ENCODE measurements at regions not wholly inside any gene's neighbourhood (a gene's known extent, or its start where the extent isn't known, plus 50 kb on each side); places are given as distances from the start of the nearest gene placed in this dataset.

- no peak overlapping the region for H3K27ac ChIP-seq (ENCODE audit: low read depth, low read length)
- no peak for ATAC-seq
- DNase-seq, result no peak
- POLR2A ChIA-PET, result no interaction called here
- H3K27me3 ChIP-seq (ENCODE audit: control insufficient read depth in 2 of 2, insufficient read depth in 2 of 2, low read length in 2 of 2), result no peaks in the 10 kb centered on the region
- Mint-ChIP-seq H3K9me3 (peaks cover 0 to 28% (median 7%) of the 10 kb centered on the region in 11 donors), H3K36me3 (no peaks in the 10 kb centered on the region), H3K4me3 (no peak overlapping the region), H3K27me3 (no peaks in the 10 kb centered on the region), H3K27ac (no peak overlapping the region), H3K4me1 (peaks cover 0 to 2% (median 0%) of the 10 kb centered on the region in 7 donors)
- CTCF ChIA-PET, result no interaction called here
- no peaks in the 10 kb centered on the region for H3K4me1 ChIP-seq (ENCODE audit: control insufficient read depth in 2 of 2, insufficient read depth in 2 of 2, low read length in 2 of 2)
- intact Hi-C loops (cut with micrococcal nuclease), result no loop called here
- H3K36me3 ChIP-seq (ENCODE audit: control insufficient read depth in 2 of 3, insufficient read depth in 3 of 3, low read length in 3 of 3), result no peaks in the 10 kb centered on the region
- no peak overlapping the region for H3K4me3 ChIP-seq (ENCODE audit: low read length)
- H3K9me3 ChIP-seq (ENCODE audit: control insufficient read depth in 2 of 3, low read length in 3 of 3), result no peaks in the 10 kb centered on the region
Measured at GRCh38 chr5:60177596-60177995, 284.1 kb upstream of the PDE4D start.

- no peaks in the 10 kb centered on the region for H3K36me3 Mint-ChIP-seq
- DNase-seq (no peak), ATAC-seq (no peak)
- no peaks in the 10 kb centered on the region for H3K27me3 ChIP-seq (ENCODE audit: control insufficient read depth in 2 of 2, insufficient read depth in 2 of 2, low read length in 2 of 2)
- H3K27me3 Mint-ChIP-seq, result no peaks in the 10 kb centered on the region
- ChIA-PET POLR2A (no interaction called here), CTCF (no interaction called here)
- H3K4me1 Mint-ChIP-seq, result peaks cover 0 to 2% (median 0%) of the 10 kb centered on the region in 7 donors
- no peak overlapping the region for H3K4me3 Mint-ChIP-seq
- H3K9me3 ChIP-seq (ENCODE audit: control insufficient read depth in 2 of 3, low read length in 3 of 3), result no peaks in the 10 kb centered on the region
- no peak overlapping the region for H3K4me3 ChIP-seq (ENCODE audit: low read length)
- no peaks in the 10 kb centered on the region for H3K4me1 ChIP-seq (ENCODE audit: control insufficient read depth in 2 of 2, insufficient read depth in 2 of 2, low read length in 2 of 2)
- H3K9me3 Mint-ChIP-seq, result peaks cover 0 to 40% (median 7%) of the 10 kb centered on the region in 11 donors
- H3K27ac ChIP-seq (ENCODE audit: low read depth, low read length), result no peak overlapping the region
- intact Hi-C loops (cut with micrococcal nuclease), result no loop called here
- H3K27ac Mint-ChIP-seq, result no peak overlapping the region
- H3K36me3 ChIP-seq (ENCODE audit: control insufficient read depth in 2 of 3, insufficient read depth in 3 of 3, low read length in 3 of 3), result no peaks in the 10 kb centered on the region
Measured at GRCh38 chr5:60173667-60174066, 280.1 kb upstream of the PDE4D start.

DNA sequence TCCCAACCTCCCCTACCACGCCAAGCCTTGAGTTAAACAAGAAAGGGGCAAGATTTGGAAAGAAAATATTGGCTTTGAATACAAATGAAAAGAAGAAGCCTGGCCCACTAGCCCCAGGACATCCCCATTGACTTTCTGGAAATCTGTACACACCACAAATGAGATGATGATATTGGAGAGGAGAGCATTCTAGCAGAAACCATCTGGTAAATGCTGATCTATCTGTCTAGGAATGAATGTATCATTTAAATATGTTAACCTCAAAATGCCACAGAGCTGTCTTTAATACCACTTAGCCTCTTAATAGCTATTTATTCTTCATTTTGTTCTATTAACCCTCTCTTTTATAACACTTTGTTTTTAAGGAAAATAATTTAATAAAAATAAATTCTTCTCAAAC lies 270.2 kb upstream of the PDE4D start:
- Histone ChIP-seq H3K4me3 (ENCODE audit: low read length) (no peak overlapping the region), H3K36me3 (ENCODE audit: control insufficient read depth in 2 of 3, insufficient read depth in 3 of 3, low read length in 3 of 3) (no peaks in the 10 kb centered on the region), H3K9me3 (ENCODE audit: control insufficient read depth in 2 of 3, low read length in 3 of 3) (no peaks in the 10 kb centered on the region), H3K27ac (ENCODE audit: low read depth, low read length) (no peak overlapping the region), H3K27me3 (ENCODE audit: control insufficient read depth in 2 of 2, insufficient read depth in 2 of 2, low read length in 2 of 2) (no peaks in the 10 kb centered on the region), H3K4me1 (ENCODE audit: control insufficient read depth in 2 of 2, insufficient read depth in 2 of 2, low read length in 2 of 2) (no peaks in the 10 kb centered on the region)
- H3K9me3 Mint-ChIP-seq, result peaks cover 0 to 22% (median 3%) of the 10 kb centered on the region in 11 donors
- no peak for DNase-seq
- H3K27me3 Mint-ChIP-seq, result no peaks in the 10 kb centered on the region
- H3K36me3 Mint-ChIP-seq, result no peaks in the 10 kb centered on the region
- no peak for ATAC-seq
- H3K4me3 Mint-ChIP-seq, result no peak overlapping the region
- intact Hi-C loops (cut with micrococcal nuclease), result loop anchor here in 1 of 2 donors (10.0 kb wide), 1 partner anchor 349 kb away; no protein-coding TSS in a partner anchor
- CTCF ChIA-PET, result no interaction called here
- H3K27ac Mint-ChIP-seq, result no peak overlapping the region
- H3K4me1 Mint-ChIP-seq, result peaks cover 0 to 1% (median 0%) of the 10 kb centered on the region in 7 donors
- POLR2A ChIA-PET, result interaction anchor here (0.6 kb wide), 1 partner anchor 23 kb away, joined by 3 read pairs; no protein-coding TSS in a partner anchor

DNA sequence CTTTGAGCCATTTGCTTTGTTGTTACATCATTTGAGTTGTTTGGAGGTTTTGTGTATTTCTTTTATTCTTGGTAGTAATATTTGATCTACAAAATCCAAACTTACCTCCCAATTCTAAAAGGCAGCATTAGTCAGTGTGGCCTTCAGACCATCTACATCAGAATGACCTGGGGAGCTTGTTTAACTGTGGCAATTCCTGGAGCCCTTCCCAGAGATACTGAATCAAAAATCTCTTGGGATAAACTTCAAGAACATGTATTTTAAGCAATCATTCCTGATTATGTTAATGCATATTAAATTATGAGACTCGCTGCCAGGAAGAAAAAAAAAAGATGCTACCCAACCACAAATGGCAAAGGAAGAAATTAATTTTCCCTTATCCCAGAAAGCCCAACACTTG lies 268.9 kb upstream of the PDE4D start:
- H3K9me3 Mint-ChIP-seq, result peaks cover 0 to 18% (median under 1%) of the 10 kb centered on the region in 11 donors
- Histone ChIP-seq H3K36me3 (ENCODE audit: control insufficient read depth in 2 of 3, insufficient read depth in 3 of 3, low read length in 3 of 3) (no peaks in the 10 kb centered on the region), H3K27me3 (ENCODE audit: control insufficient read depth in 2 of 2, insufficient read depth in 2 of 2, low read length in 2 of 2) (no peaks in the 10 kb centered on the region), H3K4me3 (ENCODE audit: low read length) (no peak overlapping the region), H3K9me3 (ENCODE audit: control insufficient read depth in 2 of 3, low read length in 3 of 3) (no peaks in the 10 kb centered on the region), H3K4me1 (ENCODE audit: control insufficient read depth in 2 of 2, insufficient read depth in 2 of 2, low read length in 2 of 2) (no peaks in the 10 kb centered on the region), H3K27ac (ENCODE audit: low read depth, low read length) (no peak overlapping the region)
- ChIA-PET CTCF (no interaction called here), POLR2A (no interaction called here)
- no peaks in the 10 kb centered on the region for H3K27me3 Mint-ChIP-seq
- no peak overlapping the region for H3K27ac Mint-ChIP-seq
- no peaks in the 10 kb centered on the region for H3K36me3 Mint-ChIP-seq
- H3K4me1 Mint-ChIP-seq, result peaks cover 0 to 1% (median 0%) of the 10 kb centered on the region in 7 donors
- DNase-seq, result no peak
- intact Hi-C loops (cut with micrococcal nuclease), result loop anchor here in 1 of 2 donors (10.0 kb wide), 1 partner anchor 348 kb away; no protein-coding TSS in a partner anchor
- no peak for ATAC-seq
- H3K4me3 Mint-ChIP-seq, result no peak overlapping the region

DNA sequence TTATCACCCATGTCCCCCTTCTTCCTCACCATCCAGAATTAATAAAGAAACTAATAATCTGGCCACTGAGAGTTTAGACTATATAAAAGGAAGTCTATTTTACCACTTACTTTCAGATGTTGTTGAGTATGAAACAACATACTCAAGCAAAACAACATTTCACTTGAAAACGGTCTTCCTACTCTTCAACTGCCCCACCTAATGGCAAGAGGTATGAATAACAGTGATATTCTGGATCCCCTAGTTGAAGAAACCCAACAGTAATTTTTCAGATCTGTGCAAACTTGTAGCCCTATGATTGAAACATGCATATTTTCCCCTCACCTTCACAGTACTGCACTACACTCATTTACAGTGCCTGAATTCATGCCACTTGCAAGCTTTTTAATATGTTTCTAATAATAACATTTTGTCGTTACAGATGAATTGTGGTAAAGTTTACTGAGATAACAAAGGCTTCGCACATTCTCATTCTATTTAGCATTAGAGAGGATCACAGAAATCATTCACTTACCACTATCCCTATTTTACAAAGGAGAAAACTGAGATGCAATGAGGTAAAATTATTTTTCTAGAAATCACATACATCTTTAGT lies 267.9 kb upstream of the PDE4D start:
- H3K4me3 ChIP-seq (ENCODE audit: low read length), result no peak overlapping the region
- H3K9me3 ChIP-seq (ENCODE audit: control insufficient read depth in 2 of 3, low read length in 3 of 3), result no peaks in the 10 kb centered on the region
- no peaks in the 10 kb centered on the region for H3K4me1 ChIP-seq (ENCODE audit: control insufficient read depth in 2 of 2, insufficient read depth in 2 of 2, low read length in 2 of 2)
- intact Hi-C loops (cut with micrococcal nuclease), result loop anchor here in 1 of 2 donors (10.0 kb wide), 1 partner anchor 347 kb away; no protein-coding TSS in a partner anchor
- H3K36me3 ChIP-seq (ENCODE audit: control insufficient read depth in 2 of 3, insufficient read depth in 3 of 3, low read length in 3 of 3), result no peaks in the 10 kb centered on the region
- Mint-ChIP-seq H3K9me3 (peaks cover 0 to 18% (median 0%) of the 10 kb centered on the region in 11 donors), H3K4me1 (peaks cover 0 to 1% (median 0%) of the 10 kb centered on the region in 7 donors), H3K4me3 (no peak overlapping the region), H3K27me3 (no peaks in the 10 kb centered on the region), H3K27ac (no peak overlapping the region), H3K36me3 (no peaks in the 10 kb centered on the region)
- H3K27me3 ChIP-seq (ENCODE audit: control insufficient read depth in 2 of 2, insufficient read depth in 2 of 2, low read length in 2 of 2), result no peaks in the 10 kb centered on the region
- no peak overlapping the region for H3K27ac ChIP-seq (ENCODE audit: low read depth, low read length)
- ATAC-seq (no peak), DNase-seq (no peak)
- ChIA-PET POLR2A (no interaction called here), CTCF (no interaction called here)

- Mint-ChIP-seq H3K36me3 (no peaks in the 10 kb centered on the region), H3K4me1 (no peaks in the 10 kb centered on the region), H3K27me3 (no peaks in the 10 kb centered on the region), H3K9me3 (peaks cover 0 to 39% (median 4%) of the 10 kb centered on the region in 11 donors), H3K4me3 (no peak overlapping the region), H3K27ac (no peak overlapping the region)
- H3K4me3 ChIP-seq (ENCODE audit: low read length), result no peak overlapping the region
- H3K27ac ChIP-seq (ENCODE audit: low read depth, low read length), result no peak overlapping the region
- H3K4me1 ChIP-seq (ENCODE audit: control insufficient read depth in 2 of 2, insufficient read depth in 2 of 2, low read length in 2 of 2), result no peaks in the 10 kb centered on the region
- ATAC-seq (no peak), DNase-seq (no peak)
- ChIA-PET POLR2A (no interaction called here), CTCF (no interaction called here)
- no peaks in the 10 kb centered on the region for H3K9me3 ChIP-seq (ENCODE audit: control insufficient read depth in 2 of 3, low read length in 3 of 3)
- intact Hi-C loops (cut with micrococcal nuclease), result no loop called here
- H3K36me3 ChIP-seq (ENCODE audit: control insufficient read depth in 2 of 3, insufficient read depth in 3 of 3, low read length in 3 of 3), result no peaks in the 10 kb centered on the region
- H3K27me3 ChIP-seq (ENCODE audit: control insufficient read depth in 2 of 2, insufficient read depth in 2 of 2, low read length in 2 of 2), result no peaks in the 10 kb centered on the region
Measured at GRCh38 chr5:60149081-60149480, 255.6 kb upstream of the PDE4D start.

DNA sequence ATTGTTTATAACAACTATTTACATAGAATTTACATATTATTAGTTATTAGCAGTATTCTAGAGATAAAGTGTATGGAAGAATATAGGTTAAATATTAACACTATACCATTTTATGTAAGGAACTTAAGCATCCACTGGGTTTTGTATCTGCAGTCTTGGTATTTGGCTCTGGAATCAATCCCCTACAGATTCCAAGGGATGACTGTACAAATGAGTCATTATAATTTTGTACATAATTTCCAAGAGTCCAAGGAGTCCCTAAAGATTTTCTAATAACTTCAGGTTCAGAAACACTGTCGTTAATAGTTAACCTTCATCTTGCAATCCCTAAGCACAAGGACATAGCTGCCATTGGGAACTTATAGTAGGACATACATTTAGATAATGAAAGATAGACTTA lies 254.8 kb upstream of the PDE4D start:
- CTCF ChIA-PET, result no interaction called here
- DNase-seq, result no peak

More for the DNA sequence above, 254.8 kb upstream of the PDE4D start:
- intact Hi-C loops (cut with micrococcal nuclease), result no loop called here
- H3K4me1 ChIP-seq (ENCODE audit: control insufficient read depth in 2 of 2, insufficient read depth in 2 of 2, low read length in 2 of 2), result no peaks in the 10 kb centered on the region
- H3K27me3 Mint-ChIP-seq, result no peaks in the 10 kb centered on the region
- peaks cover 0 to 39% (median 4%) of the 10 kb centered on the region in 11 donors for H3K9me3 Mint-ChIP-seq
- no peak overlapping the region for H3K4me3 ChIP-seq (ENCODE audit: low read length)
- H3K27ac ChIP-seq (ENCODE audit: low read depth, low read length), result no peak overlapping the region
- ATAC-seq, result no peak
- no peaks in the 10 kb centered on the region for H3K27me3 ChIP-seq (ENCODE audit: control insufficient read depth in 2 of 2, insufficient read depth in 2 of 2, low read length in 2 of 2)
- H3K27ac Mint-ChIP-seq, result no peak overlapping the region
- POLR2A ChIA-PET, result no interaction called here
- no peaks in the 10 kb centered on the region for H3K36me3 Mint-ChIP-seq
- H3K36me3 ChIP-seq (ENCODE audit: control insufficient read depth in 2 of 3, insufficient read depth in 3 of 3, low read length in 3 of 3), result no peaks in the 10 kb centered on the region
- no peak overlapping the region for H3K4me3 Mint-ChIP-seq
- no peaks in the 10 kb centered on the region for H3K9me3 ChIP-seq (ENCODE audit: control insufficient read depth in 2 of 3, low read length in 3 of 3)
- no peaks in the 10 kb centered on the region for H3K4me1 Mint-ChIP-seq
